Peyer's patch (tissue), 4 donors: ENCODE measurements at regions not wholly inside any gene's neighbourhood (a gene's known extent, or its start where the extent isn't known, plus 50 kb on each side); places are given as distances from the start of the nearest gene placed in this dataset.

Experiments
- POLR2A ChIP-seq, 2 donors: fragments of 450-650 bp; IDR thresholded peaks; one replicate each; pipeline ENCODE4 v1.5.1; 2017; ENCODE audit warnings: antibody characterized with exemption in 2 of 2, mild to moderate bottlenecking in 2 of 2, moderate library complexity in 2 of 2
- TF ChIP-seq, protein P1 (sequence below), 6 experiments: fragments of 450-650 bp in 4 of 6; fragments of 200-600 bp in 2 of 6; sonication (generic) in 1 of 6; IDR thresholded peaks; one replicate each; pipeline ENCODE4 v1.5.1; 2017 to 2019; ENCODE audit warnings: antibody characterized with exemption in 6 of 6, mild to moderate bottlenecking in 3 of 6, moderate library complexity in 1 of 6

- no peak for TF ChIP-seq POLR2A (IDR thresholded peaks at IDR 0.05)
- TF ChIP-seq, protein P1, sequence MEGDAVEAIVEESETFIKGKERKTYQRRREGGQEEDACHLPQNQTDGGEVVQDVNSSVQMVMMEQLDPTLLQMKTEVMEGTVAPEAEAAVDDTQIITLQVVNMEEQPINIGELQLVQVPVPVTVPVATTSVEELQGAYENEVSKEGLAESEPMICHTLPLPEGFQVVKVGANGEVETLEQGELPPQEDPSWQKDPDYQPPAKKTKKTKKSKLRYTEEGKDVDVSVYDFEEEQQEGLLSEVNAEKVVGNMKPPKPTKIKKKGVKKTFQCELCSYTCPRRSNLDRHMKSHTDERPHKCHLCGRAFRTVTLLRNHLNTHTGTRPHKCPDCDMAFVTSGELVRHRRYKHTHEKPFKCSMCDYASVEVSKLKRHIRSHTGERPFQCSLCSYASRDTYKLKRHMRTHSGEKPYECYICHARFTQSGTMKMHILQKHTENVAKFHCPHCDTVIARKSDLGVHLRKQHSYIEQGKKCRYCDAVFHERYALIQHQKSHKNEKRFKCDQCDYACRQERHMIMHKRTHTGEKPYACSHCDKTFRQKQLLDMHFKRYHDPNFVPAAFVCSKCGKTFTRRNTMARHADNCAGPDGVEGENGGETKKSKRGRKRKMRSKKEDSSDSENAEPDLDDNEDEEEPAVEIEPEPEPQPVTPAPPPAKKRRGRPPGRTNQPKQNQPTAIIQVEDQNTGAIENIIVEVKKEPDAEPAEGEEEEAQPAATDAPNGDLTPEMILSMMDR (IDR thresholded peaks at IDR 0.05): no peak
These were observed 1520.4 kb downstream of the TBC1D22A start for GRCh38 chr22:48282804-48283203.
